ENCODE measurements at regions not wholly inside any gene's neighbourhood (a gene's known extent, or its start where the extent isn't known, plus 50 kb on each side); places are given as distances from the start of the nearest gene placed in this dataset.
A peak's percentile ranks its signal among the peaks of the same experiment; 100 is the strongest.

DNA sequence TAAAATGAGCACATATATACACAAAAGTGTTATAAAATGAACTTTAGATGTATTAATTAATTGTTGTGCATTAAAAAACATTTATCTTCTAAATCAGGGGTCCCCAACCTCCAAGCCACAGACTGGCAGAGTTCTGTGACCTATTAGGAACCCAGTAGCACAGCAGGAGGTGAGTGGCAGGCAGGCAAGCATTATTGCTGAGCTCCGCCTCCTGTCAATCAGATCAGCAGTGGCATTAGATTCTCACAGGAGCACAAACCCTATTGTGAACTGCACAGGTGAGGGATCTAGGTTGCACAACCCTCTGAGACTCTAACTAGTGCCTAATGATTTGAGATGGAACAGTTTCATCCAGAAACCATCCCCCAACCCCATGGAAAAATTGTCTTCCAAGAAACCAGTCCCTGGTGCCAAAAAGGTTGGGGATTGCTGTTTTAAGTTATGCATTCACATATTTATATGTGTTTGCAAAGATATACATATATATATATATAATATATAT lies 583.7 kb downstream of the KCNJ2 start:
- no peak for DNase-seq (ENCODE audit: low read depth)
- in situ Hi-C loops (cut with HindIII; ENCODE audit: low sequenced_read_pairs): loop anchor here (25.0 kb wide), 2 partner anchors 684 to 1784 kb away; no protein-coding TSS in a partner anchor
- TF ChIP-seq, protein P1, sequence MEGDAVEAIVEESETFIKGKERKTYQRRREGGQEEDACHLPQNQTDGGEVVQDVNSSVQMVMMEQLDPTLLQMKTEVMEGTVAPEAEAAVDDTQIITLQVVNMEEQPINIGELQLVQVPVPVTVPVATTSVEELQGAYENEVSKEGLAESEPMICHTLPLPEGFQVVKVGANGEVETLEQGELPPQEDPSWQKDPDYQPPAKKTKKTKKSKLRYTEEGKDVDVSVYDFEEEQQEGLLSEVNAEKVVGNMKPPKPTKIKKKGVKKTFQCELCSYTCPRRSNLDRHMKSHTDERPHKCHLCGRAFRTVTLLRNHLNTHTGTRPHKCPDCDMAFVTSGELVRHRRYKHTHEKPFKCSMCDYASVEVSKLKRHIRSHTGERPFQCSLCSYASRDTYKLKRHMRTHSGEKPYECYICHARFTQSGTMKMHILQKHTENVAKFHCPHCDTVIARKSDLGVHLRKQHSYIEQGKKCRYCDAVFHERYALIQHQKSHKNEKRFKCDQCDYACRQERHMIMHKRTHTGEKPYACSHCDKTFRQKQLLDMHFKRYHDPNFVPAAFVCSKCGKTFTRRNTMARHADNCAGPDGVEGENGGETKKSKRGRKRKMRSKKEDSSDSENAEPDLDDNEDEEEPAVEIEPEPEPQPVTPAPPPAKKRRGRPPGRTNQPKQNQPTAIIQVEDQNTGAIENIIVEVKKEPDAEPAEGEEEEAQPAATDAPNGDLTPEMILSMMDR (IDR thresholded peaks at IDR 0.05; ENCODE audit: low read depth, low read length, missing control alignments): no peak
- no peak overlapping the region for H3K4me3 ChIP-seq (ENCODE audit: low read depth, low read length)

DNA sequence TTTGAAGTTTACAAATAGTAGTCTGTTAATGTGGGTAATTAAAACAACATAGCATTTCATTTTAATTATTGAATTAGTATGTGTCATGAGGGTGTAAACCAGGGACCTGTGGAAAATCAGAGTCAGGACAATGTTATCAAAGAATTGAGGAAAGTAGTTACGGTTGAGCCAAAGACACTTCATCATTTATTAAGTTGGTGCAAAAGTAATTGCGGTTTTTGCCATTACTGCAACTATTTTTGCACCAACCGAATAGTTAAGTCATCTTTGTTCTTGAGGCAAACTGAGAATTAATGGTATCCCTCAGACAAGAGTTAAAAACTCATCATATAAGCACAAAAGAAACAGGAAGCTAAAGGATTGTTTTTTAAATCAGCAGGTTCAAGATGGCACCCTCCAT lies 593.7 kb downstream of the KCNJ2 start:
- TF ChIP-seq, protein P1 (IDR thresholded peaks at IDR 0.05; ENCODE audit: low read depth, low read length, missing control alignments): no peak
- in situ Hi-C loops (cut with HindIII; ENCODE audit: low sequenced_read_pairs): loop anchor here (25.0 kb wide), 2 partner anchors 674 to 1774 kb away; no protein-coding TSS in a partner anchor
- no peak overlapping the region for H3K4me3 ChIP-seq (ENCODE audit: low read depth, low read length)
- DNase-seq (ENCODE audit: low read depth): no peak

DNA sequence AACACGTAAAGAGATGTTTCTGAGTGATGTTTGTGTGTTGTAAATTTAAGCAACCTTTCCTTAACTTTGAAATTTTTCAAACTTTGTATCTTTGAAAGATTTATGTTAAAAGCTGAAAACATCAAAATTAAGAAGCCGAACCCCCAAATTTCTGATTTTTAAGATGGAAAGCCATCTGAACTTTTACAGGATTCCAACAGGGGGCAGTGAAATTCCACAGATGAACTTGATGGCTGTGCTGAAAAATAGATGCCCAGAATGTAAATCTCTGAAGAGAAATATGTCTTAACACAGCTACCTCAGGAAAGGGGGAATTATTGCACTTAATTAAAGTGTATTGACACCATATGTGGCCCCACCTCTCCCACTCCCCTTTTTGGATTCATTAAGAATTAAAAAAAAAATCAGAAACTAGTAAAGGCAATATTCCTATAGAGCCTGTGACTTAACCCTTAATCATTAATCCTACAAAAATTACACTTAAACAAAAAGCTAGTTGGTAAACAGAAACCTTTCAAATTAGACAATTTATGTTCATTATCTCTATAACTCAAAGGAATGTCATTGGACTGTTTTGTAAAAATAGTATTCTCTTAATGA lies 597.9 kb downstream of the KCNJ2 start:
- DNase-seq (ENCODE audit: low read depth): peak; percentile 32
- in situ Hi-C loops (cut with HindIII; ENCODE audit: low sequenced_read_pairs): loop anchor here (25.0 kb wide), 2 partner anchors 670 to 1770 kb away; no protein-coding TSS in a partner anchor
- TF ChIP-seq, protein P1 (IDR thresholded peaks at IDR 0.05; ENCODE audit: low read depth, low read length, missing control alignments): peak; percentile 75
- H3K4me3 ChIP-seq (ENCODE audit: low read depth, low read length): no peak overlapping the region

DNA sequence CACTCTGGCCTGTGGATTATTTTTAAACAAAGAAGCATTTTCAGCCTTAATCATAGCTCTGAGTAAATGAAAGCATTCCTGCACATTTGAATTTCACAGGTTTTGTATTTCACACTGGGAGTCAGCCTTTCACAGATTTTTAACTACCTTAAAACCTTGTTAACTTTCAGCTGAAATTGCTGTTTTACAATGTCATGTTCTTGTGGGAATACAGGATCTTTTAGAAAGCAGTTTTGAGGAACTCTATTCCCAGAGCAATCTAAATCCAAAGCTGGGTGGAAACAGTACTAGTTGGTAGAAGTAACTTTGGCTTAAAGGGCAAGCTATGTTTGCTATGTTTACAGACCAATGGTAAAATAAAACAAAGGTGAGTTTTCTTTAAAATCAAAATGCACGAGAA lies 600.6 kb downstream of the KCNJ2 start:
- in situ Hi-C loops (cut with HindIII; ENCODE audit: low sequenced_read_pairs): loop anchor here (25.0 kb wide), 2 partner anchors 667 to 1767 kb away; no protein-coding TSS in a partner anchor
- TF ChIP-seq, protein P1 (IDR thresholded peaks at IDR 0.05; ENCODE audit: low read depth, low read length, missing control alignments): no peak
- no peak for DNase-seq (ENCODE audit: low read depth)
- no peak overlapping the region for H3K4me3 ChIP-seq (ENCODE audit: low read depth, low read length)

DNA sequence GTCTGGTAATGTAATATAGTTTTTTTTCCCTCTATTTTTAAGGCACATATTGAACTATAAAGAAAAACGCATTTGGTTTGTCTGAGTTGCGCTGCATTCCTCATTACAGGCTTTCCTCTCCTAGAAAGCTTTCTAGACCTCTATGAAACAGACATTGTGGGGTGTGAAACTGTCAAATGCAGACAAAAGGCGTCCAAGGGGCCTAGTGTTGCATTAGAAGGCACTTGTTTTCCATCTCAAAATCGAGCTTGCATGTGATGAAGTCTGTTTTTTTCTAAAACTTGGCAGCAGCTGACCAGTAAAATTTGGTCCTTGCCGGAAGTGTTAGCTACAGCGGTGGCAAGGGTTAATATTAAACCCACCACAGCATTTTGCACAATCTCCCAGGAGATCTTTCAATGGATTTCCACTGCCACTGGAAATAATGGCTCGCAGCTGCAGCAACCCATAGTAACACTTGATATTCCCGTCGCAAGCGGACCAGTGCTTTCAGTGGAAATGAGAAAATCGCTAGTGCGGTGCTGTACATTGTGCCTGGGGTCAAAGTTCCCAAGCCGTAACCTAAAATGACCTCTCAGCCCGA lies 602.6 kb downstream of the KCNJ2 start:
- TF ChIP-seq, protein P1 (IDR thresholded peaks at IDR 0.05; ENCODE audit: low read depth, low read length, missing control alignments): no peak
- in situ Hi-C loops (cut with HindIII; ENCODE audit: low sequenced_read_pairs): loop anchor here (25.0 kb wide), 2 partner anchors 665 to 1765 kb away; no protein-coding TSS in a partner anchor
- H3K4me3 ChIP-seq (ENCODE audit: low read depth, low read length): no peak overlapping the region
- DNase-seq (ENCODE audit: low read depth): no peak

DNA sequence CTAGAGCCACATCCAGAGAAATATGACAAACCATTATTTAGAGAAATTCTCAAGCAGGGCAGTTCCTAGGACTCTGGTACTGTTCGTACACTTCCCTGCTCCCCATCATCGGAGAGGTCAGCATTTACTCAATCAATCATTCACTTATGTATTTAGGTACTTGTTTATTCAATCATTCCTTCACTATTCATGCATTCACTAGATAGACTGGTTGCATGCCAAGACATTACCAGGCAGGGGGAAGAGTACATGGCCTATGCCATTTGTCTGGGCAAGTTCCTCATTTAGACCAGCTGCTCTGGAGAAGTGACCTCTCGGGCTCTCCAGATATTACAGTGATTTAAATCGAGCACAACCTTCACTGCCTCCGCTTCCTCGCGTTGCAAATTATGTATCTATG lies 603.4 kb downstream of the KCNJ2 start:
- H3K4me3 ChIP-seq (ENCODE audit: low read depth, low read length): no peak overlapping the region
- in situ Hi-C loops (cut with HindIII; ENCODE audit: low sequenced_read_pairs): loop anchor here (25.0 kb wide), 2 partner anchors 665 to 1765 kb away; no protein-coding TSS in a partner anchor
- no peak for DNase-seq (ENCODE audit: low read depth)
- TF ChIP-seq, protein P1 (IDR thresholded peaks at IDR 0.05; ENCODE audit: low read depth, low read length, missing control alignments): no peak

Measured in astrocyte of the cerebellum (primary cell).